IPS-NIHi11 (cell line): ENCODE measurements at regions not wholly inside any gene's neighbourhood (a gene's known extent, or its start where the extent isn't known, plus 50 kb on each side); places are given as distances from the start of the nearest gene placed in this dataset.
"Not testable (repeated sequence)": the region's sequence is repeated elsewhere in the genome, so short reads cannot be mapped to it uniquely, and the experiment has no call there.

ENCODE experiments used
- DNase-seq: peaks from one replicate; pipeline ENCODE4 v3.0.0; 2012; ENCODE audit warnings: mixed read lengths, low spot score

DNA sequence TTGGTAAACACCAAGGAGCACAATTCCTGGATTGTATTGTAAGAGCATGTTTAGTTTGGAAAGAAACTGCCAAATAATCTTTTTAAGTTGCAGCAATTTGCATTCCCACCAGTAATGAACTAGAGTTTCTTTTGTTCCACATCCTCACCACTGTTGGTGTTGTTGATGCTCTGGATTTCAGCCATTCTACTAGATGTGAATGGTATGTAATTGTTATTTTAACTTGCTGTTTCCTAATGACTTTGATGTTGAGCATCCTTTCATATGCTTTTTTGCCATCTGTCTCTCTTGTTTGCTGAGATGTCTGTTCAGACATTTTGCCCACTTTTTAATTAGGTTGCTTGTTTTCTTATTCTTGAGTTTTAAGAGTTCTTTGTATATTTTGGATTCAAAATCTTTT lies 1654.1 kb downstream of the GRIK2 start:
- DNase-seq: no peak

DNA sequence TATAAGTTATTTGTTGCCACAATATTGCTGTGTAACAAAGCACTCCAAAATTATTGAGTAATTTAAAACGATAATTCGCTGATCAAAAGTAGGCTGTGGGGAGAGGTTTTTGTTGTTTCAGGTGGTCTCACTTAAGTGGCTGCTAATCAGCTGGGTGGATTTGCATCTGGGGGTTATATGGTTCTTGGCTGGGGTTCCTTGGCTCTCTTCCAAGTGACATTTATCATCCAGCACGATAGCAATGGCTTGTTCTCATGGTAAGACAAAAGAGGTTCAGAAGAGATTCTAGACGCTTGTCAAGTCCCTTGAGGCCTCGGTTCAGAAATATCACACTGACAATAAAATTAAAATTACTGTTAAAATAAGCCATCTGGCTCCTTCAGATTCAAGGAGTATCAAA lies 1648.8 kb downstream of the GRIK2 start:
- no peak for DNase-seq

DNA sequence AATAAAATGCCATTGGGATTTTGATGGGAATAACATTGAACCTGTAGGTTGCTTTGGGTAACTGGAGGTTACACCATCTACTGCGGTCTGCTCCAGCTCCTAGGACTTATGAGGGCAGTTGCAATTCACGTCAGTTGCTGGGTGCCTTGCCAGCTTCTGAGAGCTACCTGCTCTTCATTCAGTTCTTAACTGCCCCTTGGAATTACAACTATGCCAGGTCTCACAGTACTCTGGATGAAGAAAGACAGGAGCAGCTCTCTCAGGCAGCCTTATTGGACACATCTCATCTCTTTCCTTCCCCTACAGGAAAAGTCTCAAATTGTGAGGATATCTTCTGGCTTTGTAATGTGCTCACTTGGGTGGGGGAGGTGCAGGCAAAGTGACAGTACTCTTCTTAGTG lies 1643.3 kb downstream of the GRIK2 start:
- DNase-seq: no peak

DNA sequence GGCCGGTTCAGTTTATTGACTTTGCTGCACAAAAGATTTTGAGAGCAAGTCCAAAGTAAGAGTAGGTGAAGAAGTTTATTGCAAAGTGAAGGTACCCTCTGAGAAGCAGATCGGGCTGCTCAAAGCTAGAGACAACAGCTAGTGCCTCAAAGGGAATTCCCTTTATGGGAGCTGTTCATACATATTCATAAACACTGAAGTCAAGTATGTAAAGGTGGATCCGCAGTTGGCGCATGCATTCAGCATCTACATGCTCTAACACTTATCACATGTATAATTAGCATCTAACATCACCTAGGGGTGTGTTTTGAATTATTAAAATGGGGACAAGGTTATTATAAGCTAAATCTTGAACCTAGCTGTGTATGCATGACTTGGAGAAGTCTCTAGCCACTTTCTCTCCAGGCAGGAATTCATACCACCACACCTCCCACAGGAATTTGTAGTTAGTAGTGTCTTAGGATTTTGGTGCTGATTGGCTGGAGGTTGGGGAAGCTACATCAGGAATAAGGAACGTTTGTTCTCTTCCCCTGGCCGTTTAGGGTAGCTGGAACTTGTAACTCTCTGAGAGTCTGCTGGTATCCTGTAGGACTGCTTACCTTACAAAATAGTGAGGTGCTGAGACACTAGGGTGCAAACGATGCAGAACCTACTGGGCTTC lies 1633.9 kb downstream of the GRIK2 start:
- no peak for DNase-seq

DNA sequence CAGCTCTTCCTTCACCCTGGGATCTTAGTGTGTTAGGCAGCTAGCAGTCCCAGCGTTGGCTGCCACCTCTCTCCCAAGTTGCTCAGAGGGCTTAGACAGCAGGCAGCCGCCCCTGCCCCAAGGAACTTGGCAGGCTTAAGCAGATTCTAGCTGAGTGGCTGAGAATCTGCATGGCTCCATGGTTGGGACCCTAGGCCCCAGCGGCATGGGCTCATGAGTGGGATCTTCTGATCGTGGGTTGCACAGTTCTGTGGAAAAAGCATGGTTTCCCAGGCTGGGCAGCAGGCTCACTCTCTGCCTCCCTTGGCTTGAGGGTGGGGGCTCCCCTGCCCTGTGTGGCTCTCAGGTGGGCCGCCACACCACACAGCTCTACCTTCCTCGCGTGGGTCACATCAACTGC lies 1624.9 kb downstream of the GRIK2 start:
- no peak for DNase-seq

DNA sequence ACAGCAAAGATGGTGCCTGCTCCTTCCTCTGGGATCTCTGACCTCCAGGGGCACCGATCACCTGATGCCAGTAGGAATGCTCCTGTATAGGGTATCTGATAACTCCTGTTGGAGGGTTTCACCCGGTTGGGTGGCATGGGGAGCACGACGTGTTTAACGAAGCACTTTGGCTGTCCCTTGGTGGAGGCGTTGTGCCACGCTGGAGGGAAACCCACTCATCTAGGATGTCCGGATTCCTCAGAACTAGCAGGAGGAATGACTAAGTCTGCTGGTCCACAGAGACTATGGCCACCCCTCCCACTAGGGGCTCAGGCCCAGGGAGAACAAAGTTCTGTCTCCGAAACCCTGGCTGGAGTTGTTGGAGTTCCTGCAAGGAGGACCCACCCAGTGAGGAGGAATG lies 1624.4 kb downstream of the GRIK2 start:
- no peak for DNase-seq

DNA sequence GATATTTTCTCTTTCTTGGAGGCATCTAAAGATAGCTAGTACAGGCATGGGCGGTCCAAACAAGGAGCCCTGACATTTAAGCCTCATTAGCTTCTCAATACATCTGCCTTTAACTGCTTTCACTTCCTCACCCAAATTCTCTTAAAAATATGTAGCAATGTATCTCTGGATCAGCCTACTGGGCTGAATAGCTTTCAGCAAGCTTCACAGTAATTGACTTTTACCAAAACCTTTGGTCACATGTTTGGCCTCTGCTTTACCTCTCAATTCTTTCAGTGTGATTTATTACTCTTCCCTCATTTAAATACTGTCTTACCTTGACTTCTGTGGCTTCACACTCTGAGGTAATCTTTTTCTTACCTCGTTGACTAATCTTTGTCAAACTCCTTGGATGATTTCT lies 1618.1 kb downstream of the GRIK2 start:
- DNase-seq: no peak

DNA sequence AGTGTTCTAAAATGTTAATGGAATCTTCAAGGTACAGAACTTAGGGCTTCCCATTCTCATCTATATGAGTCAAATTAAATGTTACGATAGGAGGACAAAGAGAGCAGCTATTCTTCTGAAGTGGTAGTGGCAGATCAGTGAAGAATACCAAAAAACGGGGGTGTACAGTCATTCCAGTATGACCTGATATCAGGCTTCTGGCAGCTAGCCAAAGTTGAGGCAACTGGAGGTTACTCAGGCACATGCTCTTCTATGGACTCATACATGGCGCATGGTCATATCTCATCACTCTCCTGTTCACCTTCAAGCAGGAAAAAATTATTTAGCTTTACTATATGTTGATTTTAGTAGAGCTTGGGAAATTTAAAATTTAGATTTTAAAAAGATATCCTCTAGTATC lies 1608.8 kb downstream of the GRIK2 start:
- DNase-seq: no peak

DNA sequence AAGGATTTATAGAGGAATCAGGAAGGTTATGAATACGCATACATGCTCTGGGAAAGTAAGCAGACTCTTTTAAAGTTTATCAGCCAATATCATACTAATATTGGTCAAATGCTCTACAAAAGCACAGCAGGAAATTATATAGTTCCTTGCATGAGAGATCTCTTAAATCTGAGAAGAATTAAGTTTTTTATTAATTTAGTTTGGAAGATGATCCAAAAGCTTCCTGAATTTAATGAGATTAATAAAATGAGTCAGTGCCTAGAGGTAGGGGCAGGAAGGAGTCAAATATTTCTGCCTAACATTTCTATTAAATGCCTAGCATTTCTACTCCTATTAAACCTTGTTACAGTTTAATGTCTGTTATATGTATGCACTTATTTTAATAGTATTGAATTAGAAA lies 1608.2 kb downstream of the GRIK2 start:
- DNase-seq: no peak

DNA sequence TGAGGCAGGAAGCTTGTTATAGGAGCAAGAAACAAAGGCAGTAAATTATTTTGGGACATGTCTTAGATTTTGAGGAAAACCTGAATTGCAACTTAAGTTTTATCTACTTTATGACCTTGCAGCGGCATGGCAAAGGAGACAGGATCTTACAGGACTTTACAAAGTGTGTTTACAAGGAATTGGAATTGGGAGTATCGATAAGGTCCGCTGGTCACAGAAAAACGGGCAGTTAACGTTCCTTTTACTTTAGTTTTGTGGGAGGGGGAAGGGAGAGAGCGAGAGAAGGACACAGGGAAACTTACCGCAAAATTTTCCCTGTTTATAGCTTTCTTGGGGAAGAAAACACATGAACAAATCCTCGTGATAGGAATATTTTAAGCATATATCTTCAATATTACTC lies 1607.2 kb downstream of the GRIK2 start:
- no peak for DNase-seq

DNA sequence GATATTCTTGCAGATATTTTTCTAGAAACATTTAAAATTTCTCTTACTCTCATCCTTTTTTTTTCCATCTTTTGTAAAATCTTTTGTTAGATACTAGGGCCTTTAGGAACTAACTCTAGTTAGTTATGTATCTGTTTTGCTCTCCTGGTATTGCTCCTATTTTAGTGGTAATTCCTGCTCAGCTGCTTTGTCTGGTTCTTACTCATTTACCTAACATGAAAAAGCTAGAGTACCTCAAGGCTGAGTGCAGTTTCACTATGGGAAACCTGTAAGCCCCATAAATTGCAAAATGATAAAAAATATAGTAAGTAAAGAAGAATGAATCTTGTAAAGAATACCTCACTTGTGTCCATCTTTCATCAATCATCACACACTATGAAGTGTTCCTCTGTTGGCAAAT lies 1602.0 kb downstream of the GRIK2 start:
- no peak for DNase-seq

DNA sequence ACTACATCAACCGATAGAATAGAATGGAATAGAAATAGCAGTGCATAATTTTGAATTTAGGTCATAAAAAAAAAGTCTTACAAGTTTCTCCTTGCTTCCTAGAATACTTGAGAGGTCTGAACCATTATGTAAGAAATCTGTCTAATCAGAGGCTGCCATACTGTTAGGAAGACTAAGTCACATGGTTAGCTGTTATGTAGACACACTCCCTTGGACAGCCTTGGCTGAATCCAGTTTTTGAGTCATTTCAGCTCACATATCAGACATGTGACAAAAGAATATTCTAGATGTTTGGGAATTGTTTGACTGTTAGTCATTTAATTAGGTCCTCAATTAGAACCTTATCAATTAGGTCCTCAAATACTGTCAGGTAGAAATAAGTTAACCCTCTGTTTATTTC lies 1601.4 kb downstream of the GRIK2 start:
- no peak for DNase-seq

DNA sequence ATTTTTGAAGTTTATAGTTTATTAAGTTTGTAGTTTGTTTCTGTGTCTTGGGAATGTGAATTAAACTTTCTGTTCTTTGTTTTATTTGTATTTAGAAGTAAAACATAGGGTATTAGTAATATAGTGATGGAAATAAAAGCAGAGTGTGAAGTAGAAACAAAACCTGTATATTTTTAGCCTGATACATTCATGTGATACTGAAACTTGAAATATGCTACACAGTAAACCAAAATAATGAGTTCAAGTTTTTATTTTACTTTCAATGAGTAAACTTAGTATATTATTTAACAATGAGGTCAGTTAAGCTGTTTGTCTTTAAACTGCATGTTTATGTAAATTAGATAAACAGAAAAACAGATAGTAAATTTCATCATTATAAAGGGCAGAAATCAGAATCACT lies 1592.6 kb downstream of the GRIK2 start:
- no peak for DNase-seq

DNA sequence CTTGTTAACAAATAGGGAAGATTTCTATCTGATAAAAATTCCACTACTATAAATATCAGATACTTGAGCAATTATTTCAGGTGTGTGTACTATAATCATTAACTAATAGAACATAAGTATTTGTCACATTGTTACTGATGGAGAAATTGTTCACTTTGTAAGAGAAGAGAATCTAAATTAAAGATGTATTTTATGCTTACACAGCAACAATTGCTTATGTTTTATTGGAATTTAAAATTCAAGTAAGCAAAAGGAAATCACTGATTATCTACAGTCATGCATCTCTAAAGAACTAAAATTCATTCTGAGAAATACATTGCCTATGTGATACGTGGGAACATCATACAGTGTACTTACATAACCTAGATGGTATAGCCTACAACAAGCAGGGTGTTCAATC lies 1590.8 kb downstream of the GRIK2 start:
- no peak for DNase-seq

DNA sequence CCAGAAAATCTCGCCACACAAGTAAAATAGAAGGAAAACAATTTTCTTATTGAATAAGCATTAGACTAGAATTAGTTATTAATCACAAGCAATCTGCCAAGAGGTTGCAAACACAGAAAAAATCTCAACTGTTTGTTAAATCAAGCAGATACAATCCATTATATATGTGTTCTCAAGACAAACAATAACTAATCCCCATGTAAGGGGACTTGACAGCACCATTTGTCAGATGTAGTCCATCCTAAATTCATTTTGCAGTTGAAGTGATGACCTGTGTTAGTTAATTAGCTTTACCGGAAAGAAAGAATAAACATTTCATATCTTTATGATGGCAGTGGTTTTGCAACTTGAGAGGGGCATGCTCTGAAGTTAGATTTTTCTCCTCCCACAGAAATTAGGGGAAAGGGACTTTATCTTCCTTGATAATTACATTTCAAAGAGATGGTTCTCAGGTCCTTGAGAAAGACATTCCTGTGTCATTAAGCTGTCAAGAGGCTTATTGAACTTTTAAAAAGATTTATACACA lies 1588.0 kb downstream of the GRIK2 start:
- DNase-seq: no peak

DNA sequence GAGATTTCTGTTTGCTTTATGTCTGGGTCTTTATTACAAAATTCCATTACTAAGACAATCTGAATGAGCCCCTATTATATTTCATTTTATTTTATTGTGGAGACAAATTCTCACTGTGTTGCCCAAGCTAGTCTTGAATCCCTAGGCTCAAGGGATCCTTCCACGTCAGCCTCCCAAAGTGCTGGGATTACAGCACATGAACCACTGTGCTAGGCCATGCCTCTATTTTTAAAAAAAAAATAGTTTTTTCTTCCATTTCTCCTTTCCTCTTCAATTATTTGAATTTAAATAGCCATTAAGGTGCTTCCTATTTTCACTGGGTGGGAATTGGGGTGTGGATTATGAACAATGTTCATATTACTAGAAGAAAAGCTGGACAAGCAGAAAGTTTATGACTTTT lies 1587.4 kb downstream of the GRIK2 start:
- DNase-seq: no peak

DNA sequence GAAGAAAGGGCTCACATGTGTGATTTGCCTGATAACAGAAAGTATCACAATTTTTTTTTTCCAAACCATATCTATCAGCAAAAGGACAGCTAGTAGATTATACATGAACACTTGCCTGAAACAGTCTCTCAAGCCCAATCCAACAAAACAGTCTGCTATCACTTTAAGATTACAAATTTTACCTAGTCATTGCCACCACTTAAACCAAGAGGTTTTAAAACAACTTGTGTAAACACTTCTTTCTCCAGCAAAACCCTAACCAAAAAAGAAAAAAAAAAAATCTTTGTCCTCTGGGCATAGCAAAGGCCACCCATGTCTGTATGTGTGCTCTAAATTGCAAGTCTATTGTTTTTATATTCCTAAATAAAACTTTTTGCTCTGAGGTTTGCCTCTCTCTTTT lies 1568.4 kb downstream of the GRIK2 start:
- no peak for DNase-seq

DNA sequence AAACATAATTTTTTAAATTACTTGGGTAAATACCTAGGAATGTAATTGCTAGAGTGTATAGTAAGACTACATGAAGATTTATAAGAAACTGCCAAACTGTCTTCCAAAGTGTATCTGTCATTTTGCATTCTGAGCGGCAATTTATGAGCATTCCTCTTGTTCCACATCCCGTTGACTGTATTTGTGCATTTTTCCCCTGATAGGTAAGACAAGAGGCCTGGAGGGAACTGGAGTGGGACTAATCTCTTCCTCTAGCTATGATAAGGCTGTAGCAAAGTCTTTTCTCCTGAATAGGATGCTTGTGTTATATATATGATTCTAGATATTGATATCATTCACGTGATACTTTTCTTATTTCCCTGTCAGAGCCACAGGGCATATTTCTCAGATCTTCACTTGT lies 1557.5 kb downstream of the GRIK2 start:
- DNase-seq: no peak

DNA sequence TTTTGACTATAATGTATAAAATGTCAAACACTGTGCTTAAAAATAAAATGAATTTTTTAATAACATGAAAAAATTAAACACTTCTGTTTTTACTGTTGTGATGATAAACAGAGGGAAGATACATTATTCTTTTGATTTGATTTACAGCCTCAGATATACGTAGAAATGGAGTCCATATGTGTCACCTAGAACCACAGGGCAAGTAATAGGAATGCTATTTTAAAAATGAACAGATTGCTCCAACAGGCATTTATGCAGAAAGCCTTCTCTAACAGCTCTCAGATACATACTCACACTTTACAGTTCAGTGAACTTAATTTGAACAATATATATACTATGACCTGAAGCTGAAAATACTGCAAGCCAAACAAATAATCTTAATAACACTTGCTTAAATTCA lies 1551.0 kb downstream of the GRIK2 start:
- DNase-seq: no peak

DNA sequence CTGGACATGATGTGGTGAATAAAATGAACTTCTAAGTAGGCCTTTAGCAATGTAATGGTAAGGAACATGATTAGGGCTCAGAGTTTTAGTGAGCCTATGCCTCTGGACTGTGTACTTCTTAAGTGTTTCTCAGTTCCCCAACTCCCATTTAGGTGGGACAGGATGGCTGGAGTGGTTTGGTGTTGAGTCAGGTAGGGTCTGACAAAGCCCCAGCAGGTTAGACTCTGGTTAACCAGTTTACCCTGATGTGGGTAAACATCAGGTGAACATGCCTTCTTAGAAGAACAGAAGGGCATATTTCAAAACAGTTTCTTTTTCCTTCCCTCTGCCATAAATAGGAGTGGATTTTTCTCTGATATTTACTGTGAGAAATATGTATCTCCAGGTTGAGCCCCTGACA lies 1548.7 kb downstream of the GRIK2 start:
- no peak for DNase-seq

DNA sequence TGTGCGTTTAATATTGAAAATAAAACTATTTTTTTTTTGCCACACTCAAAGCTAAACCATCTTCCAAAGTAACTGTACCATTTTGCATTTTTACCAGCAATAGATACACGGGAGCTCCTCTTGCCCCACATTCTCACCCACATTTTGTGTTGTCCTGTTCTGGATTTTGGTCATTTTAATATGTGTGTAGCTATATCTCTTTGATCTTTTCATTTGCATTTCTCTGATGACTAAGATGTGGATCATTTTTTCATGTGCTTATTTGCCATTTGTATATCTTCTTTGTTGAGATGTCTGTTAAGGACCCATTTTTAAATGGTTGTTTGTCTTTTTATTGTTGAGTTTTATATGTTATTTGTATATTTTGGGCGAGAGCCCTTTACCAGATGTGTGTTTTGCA lies 1543.5 kb downstream of the GRIK2 start:
- no peak for DNase-seq

DNA sequence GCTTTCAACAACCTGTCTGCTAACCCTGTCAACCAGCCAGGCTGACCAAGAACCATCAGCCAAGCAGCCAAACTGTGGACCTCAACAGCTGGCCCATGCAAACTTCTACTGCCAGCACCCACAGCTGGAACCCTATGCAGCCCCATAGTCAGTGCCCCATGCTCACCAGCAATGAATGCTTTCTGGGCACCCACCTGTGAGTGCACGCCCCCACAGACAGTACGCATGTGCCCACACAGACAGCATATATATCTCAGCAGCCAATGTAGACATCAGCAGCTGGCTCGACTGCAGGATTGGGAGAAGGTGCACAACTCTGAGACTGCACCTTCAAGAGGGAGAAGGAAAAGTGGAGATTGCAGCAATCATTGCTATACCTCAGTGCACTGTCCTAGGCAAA lies 1534.6 kb downstream of the GRIK2 start:
- DNase-seq: no peak

DNA sequence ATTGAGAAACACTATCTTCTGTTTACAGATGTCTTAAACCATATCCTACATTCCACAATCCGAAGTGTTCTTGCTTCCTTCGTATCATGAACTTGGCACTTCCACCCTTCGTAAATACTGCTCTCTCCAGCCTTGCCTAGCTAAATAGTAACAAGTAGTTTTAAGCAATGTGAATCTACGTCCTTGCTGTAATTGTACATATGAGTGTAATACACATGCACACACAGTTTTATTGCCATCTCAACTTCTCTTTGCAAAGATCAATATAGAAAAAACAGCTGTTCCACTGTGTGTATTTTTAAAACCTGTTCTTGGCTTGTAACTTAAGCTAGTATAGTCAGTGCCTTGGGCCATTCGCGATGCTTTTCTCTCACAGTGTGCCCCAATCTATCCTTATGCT lies 1524.7 kb downstream of the GRIK2 start:
- DNase-seq: no peak

DNA sequence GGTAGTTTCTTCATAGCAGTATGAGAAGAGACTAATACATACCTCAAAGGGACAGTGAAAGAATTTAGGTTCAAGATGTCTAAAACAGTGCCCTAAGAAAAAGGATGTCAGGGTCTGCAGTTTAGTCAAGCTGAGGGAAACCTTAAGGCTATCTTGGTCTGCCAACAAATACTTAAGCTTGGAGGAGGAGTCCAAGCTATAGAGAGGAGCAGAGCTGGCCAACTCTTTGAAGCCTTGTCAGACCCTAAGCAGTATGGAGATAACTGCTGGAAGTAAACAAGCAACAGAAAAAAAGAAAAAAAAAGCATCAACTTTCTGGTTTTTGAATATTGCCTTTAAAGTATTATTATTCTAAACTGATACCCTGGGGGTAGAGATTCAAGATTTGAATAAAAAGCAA lies 1518.1 kb downstream of the GRIK2 start:
- no peak for DNase-seq

DNA sequence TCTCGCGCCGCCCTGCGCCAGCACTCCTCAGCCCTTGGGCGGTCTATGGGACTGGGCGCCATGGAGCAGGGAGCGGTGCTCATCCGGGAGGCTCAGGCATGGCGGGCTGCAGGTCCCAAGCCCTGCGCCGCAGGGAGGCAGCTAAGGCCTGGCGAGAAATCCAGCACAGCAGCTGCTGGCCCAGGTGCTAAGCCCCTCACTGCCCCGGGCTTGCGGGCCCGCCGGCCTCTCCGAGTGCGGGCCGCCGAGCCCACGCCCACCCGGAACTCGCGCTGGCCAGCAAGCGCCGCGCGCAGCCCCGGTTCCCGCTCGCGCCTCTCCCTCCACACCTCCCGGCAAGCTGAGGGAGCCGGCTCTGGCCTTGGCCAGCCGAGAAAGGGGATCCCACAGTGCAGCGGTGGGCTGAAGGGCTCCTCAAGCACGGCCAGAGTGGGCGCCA lies 1517.2 kb downstream of the GRIK2 start:
- not testable (repeated sequence) for DNase-seq
